Urinary bladder (tissue), 3 donors: ENCODE measurements at regions not wholly inside any gene's neighbourhood (a gene's known extent, or its start where the extent isn't known, plus 50 kb on each side); places are given as distances from the start of the nearest gene placed in this dataset.

ENCODE experiments used
- DNase-seq: peaks from one replicate; pipeline ENCODE4 v3.0.0-alpha.2; 2015; ENCODE audit errors: extremely low spot score
- H3K27ac ChIP-seq: one replicate; pipeline ENCODE4 v1.5.1; 2013; ENCODE audit warnings: low read depth, mild to moderate bottlenecking, moderate library complexity
- H3K36me3 ChIP-seq: one replicate; pipeline ENCODE4 v1.6.1; 2013; ENCODE audit warnings: mild to moderate bottlenecking, moderate library complexity; ENCODE audit not compliant: insufficient read depth
- H3K4me1 ChIP-seq: one replicate; pipeline ENCODE4 v1.6.1; 2013; ENCODE audit warnings: mild to moderate bottlenecking, moderate library complexity; ENCODE audit not compliant: insufficient read depth
- H3K4me3 ChIP-seq: one replicate; pipeline ENCODE4 v1.5.1; 2013; ENCODE audit warnings: low read depth, low read length
- WGBS: extraction: QIAGEN DNeasy Blood & Tissue Kit; methylation state at CpG from one replicate; pipeline ENCODE4 v1.1.7; 2013; 5-methylcytosine and 5-hydroxymethylcytosine counted together
- donor health status: healthy with polysubstance abuse.
- donor health status: healthy.

GRCh38 chr5:25944786-25945185 is 1093.6 kb downstream of the CDH9 start:
- WGBS, result 35% methylated on average over 2 of the region's 2 CpGs

GRCh38 chr5:25909163-25909562 is 1129.2 kb downstream of the CDH9 start:
- no peak overlapping the region for H3K4me3 ChIP-seq
- H3K4me1 ChIP-seq, result no peaks in the 10 kb centered on the region
- no peaks in the 10 kb centered on the region for H3K36me3 ChIP-seq
- 94% methylated on average over 29 of the region's 29 CpGs for WGBS
- no peak for DNase-seq
- H3K27ac ChIP-seq, result no peak overlapping the region

More at GRCh38 chr5:25944786-25945185, 1093.6 kb downstream of the CDH9 start:
- Histone ChIP-seq H3K4me3 (no peak overlapping the region), H3K27ac (no peak overlapping the region), H3K36me3 (no peaks in the 10 kb centered on the region), H3K4me1 (no peaks in the 10 kb centered on the region)
- DNase-seq, result no peak

DNA sequence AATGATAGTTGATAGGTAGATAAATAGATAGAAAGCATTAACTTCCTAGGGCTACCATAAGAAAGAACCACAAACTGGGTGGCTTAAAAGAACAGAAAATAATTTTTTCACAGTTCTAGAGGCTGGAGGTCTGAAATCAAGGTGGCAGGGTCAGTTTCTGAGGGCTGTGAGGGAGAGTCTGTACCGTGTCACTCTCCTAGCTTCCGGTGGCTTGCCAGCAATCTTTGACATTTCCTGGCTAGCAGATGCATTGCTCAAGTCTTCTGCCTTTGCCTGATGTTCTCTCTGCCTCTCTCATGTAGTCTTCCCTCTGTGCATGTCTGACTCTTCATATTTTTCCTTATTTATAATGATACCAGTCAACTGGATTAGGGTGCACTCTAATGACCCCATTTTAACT is 1132.7 kb downstream of the CDH9 start:
- no peak for DNase-seq
- no peaks in the 10 kb centered on the region for H3K36me3 ChIP-seq
- 85% methylated on average over 2 of the region's 2 CpGs for WGBS
- no peak overlapping the region for H3K27ac ChIP-seq
- no peaks in the 10 kb centered on the region for H3K4me1 ChIP-seq
- no peak overlapping the region for H3K4me3 ChIP-seq

DNA sequence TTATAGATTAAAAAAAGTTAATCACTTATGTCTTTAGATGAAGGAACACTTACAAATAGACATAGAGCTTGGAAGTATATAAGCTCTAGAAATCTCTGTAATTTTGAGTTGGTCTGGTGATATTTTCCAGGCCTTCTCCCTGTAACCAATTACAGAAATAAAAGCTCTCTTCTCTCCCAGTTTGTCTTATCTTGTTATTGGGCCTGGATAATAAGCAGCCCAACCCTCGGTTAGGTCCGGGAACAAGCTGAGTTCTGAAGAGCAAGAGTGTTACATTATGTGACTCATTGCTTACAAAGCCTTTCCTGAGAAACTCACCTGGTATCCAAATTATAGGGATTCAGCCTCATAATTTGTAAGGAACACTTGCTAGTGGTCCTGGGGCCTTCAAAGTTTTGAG is 1146.2 kb downstream of the CDH9 start:
- DNase-seq, result no peak

GRCh38 chr5:25891691-25892090 is 1146.7 kb downstream of the CDH9 start:
- Histone ChIP-seq H3K36me3 (no peaks in the 10 kb centered on the region), H3K4me1 (no peaks in the 10 kb centered on the region), H3K27ac (no peak overlapping the region), H3K4me3 (no peak overlapping the region)
- 10% methylated on average over 2 of the region's 2 CpGs for WGBS
- DNase-seq, result no peak

More for the DNA sequence above, 1146.2 kb downstream of the CDH9 start:
- 10% methylated on average over 2 of the region's 2 CpGs for WGBS
- Histone ChIP-seq H3K4me1 (no peaks in the 10 kb centered on the region), H3K4me3 (no peak overlapping the region), H3K27ac (no peak overlapping the region), H3K36me3 (no peaks in the 10 kb centered on the region)

GRCh38 chr5:25881318-25882036 is 1156.9 kb downstream of the CDH9 start:
- H3K4me3 ChIP-seq, result no peak overlapping the region
- DNase-seq, result no peak
- no peak overlapping the region for H3K27ac ChIP-seq
- H3K36me3 ChIP-seq, result no peaks in the 10 kb centered on the region
- H3K4me1 ChIP-seq, result no peaks in the 10 kb centered on the region
- WGBS, result 86% methylated on average over 6 of the region's 6 CpGs

GRCh38 chr5:25863811-25864210 is 1174.6 kb downstream of the CDH9 start:
- Histone ChIP-seq H3K4me3 (no peak overlapping the region), H3K27ac (no peak overlapping the region), H3K36me3 (no peaks in the 10 kb centered on the region), H3K4me1 (no peaks in the 10 kb centered on the region)
- no peak for DNase-seq
- WGBS, result 80% methylated on average over 3 of the region's 3 CpGs

- Histone ChIP-seq H3K4me3 (no peak overlapping the region), H3K4me1 (no peaks in the 10 kb centered on the region), H3K27ac (no peak overlapping the region), H3K36me3 (no peaks in the 10 kb centered on the region)
- no peak for DNase-seq
- 81% methylated on average over 2 of the region's 2 CpGs for WGBS
Observed at GRCh38 chr5:25862276-25862675, 1176.1 kb downstream of the CDH9 start.

DNA sequence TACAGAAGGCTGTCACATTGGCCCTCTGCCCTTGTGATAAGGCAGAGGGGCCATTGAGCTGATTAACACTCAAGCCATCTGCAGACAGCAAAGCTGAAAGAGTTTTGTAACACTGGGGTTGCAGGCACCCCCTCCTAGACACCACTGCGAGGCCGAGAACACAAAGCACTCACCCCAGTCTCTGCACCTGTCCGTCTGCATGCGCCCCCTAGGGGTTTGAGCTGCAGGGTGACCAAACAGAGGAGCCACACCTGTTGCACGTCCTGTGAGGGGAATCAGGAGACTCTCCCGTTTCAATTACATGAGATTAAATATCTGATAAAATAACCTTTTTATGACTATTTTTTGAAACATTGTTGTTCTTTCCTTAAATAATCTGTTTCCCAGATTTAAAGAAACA is 1180.4 kb downstream of the CDH9 start:
- H3K36me3 ChIP-seq, result no peaks in the 10 kb centered on the region
- no peak overlapping the region for H3K4me3 ChIP-seq
- WGBS, result 48% methylated on average over 6 of the region's 6 CpGs
- no peaks in the 10 kb centered on the region for H3K4me1 ChIP-seq
- DNase-seq, result no peak
- H3K27ac ChIP-seq, result no peak overlapping the region

DNA sequence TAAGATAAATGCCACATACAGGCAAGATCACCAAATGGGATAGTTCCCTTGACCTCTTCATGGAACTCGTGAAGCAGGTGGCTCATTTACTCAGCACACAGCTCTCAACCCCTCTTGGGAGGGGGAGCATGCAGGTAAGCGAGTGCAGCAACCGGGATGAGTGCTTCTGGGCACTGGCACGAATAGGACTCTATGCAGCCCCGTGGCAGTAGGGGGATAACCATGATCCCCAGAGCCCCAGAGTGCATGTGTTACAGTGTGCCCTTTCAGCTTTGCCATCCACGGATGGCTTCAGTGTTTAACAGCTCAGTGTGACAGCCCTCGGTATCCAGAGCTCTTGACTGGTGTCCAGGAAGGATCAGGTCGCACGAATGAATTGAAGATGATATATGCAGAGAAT is 1187.1 kb downstream of the CDH9 start:
- WGBS, result 66% methylated on average over 9 of the region's 9 CpGs

GRCh38 chr5:25850581-25850980 is 1187.8 kb downstream of the CDH9 start:
- Histone ChIP-seq H3K36me3 (no peaks in the 10 kb centered on the region), H3K4me3 (no peak overlapping the region), H3K27ac (no peak overlapping the region), H3K4me1 (no peaks in the 10 kb centered on the region)
- WGBS, result 59% methylated on average over 5 of the region's 5 CpGs
- DNase-seq, result no peak

More for the DNA sequence above, 1187.1 kb downstream of the CDH9 start:
- Histone ChIP-seq H3K4me3 (no peak overlapping the region), H3K4me1 (no peaks in the 10 kb centered on the region), H3K27ac (no peak overlapping the region), H3K36me3 (no peaks in the 10 kb centered on the region)
- DNase-seq, result no peak

DNA sequence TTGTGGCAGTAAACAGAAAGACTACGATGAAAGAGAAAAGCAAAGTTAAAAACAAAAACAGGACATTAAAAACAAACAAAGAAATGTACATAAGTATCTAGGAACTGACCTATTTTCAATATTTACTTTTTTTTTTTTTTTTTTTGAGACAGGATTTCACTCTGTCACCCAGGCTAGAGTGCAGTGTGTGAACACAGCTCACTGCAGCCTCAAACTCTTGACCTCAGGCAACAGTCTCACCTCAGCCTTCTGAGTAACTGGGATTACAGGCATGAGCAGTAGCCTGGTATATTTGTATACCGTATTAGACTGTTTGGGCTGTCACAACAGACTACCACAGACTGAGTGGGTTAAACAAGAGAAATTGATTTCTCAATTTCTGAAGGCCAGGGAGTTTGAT is 1189.1 kb downstream of the CDH9 start:
- DNase-seq, result no peak
- 77% methylated on average over 2 of the region's 2 CpGs for WGBS
- Histone ChIP-seq H3K27ac (no peak overlapping the region), H3K4me3 (no peak overlapping the region), H3K4me1 (no peaks in the 10 kb centered on the region), H3K36me3 (no peaks in the 10 kb centered on the region)

GRCh38 chr5:25823330-25823873 is 1178.6 kb upstream of the CDH10 start:
- 94% methylated on average over 22 of the region's 22 CpGs for WGBS
- no peaks in the 10 kb centered on the region for H3K4me1 ChIP-seq
- H3K36me3 ChIP-seq, result no peaks in the 10 kb centered on the region
- DNase-seq, result no peak
- H3K4me3 ChIP-seq, result no peak overlapping the region
- H3K27ac ChIP-seq, result no peak overlapping the region
